IMR-90 (cell line): ENCODE measurements at regions not wholly inside any gene's neighbourhood (a gene's known extent, or its start where the extent isn't known, plus 50 kb on each side); places are given as distances from the start of the nearest gene placed in this dataset.
"Not testable (repeated sequence)": the region's sequence is repeated elsewhere in the genome, so short reads cannot be mapped to it uniquely, and the experiment has no call there.

ENCODE experiments used
- ATAC-seq: fragments of 200-7000 bp; cut with Tn5 transposase; 2 replicates; pipeline ENCODE4 v1.9.1; 2020; ENCODE audit warnings: low read depth, mild to moderate bottlenecking, moderate library complexity
- BruUV-seq: library from RNA; stranded (reverse); fragments of 400-500 nt; replicated peaks from 2 replicates; lab custom pipeline; 2021; lab: Mats Ljungman, UMichigan
- CTCF ChIA-PET: fragments of 300-600 bp; formaldehyde crosslinking; extraction: SDS; loops from one replicate; lab custom pipeline; 2021; ENCODE audit warnings: antibody characterized with exemption; lab: Yijun Ruan, JAX
- POLR2A ChIA-PET: fragments of 300-600 bp; sonication (Branson Sonifier 250); formaldehyde crosslinking; loops from one replicate; lab custom pipeline; 2022; ENCODE audit warnings: antibody characterized with exemption; ENCODE audit not compliant: unreplicated experiment; lab: Charles Lee
- DNase-seq: peaks from one replicate; pipeline ENCODE4 v3.0.0; 2013
- H2AFZ ChIP-seq: replicated peaks from 2 replicates; pipeline ENCODE3; 2013; ENCODE audit warnings: low read length, mild to moderate bottlenecking; ENCODE audit not compliant: poor library complexity
- H2AK5ac ChIP-seq: 2 replicates; pipeline ENCODE4 v1.6.1; 2013; ENCODE audit warnings: low read depth, low read length, inconsistent platforms
- H2AK9ac ChIP-seq: replicated peaks from 2 replicates; pipeline ENCODE3; 2013; ENCODE audit warnings: mild to moderate bottlenecking, low read depth, low read length, moderate library complexity; ENCODE audit not compliant: poor library complexity
- H2BK120ac ChIP-seq: 2 replicates; pipeline ENCODE4 v1.6.1; 2013; ENCODE audit warnings: low read depth, low read length, inconsistent platforms
- H2BK15ac ChIP-seq: 3 replicates; pipeline ENCODE4 v1.6.1; 2013; ENCODE audit warnings: low read depth, low read length, inconsistent platforms
- H2BK20ac ChIP-seq: 2 replicates; pipeline ENCODE4 v1.6.1; 2013; ENCODE audit warnings: low read depth, mild to moderate bottlenecking, inconsistent platforms, low read length, moderate library complexity
- H2BK5ac ChIP-seq: 2 replicates; pipeline ENCODE4 v1.6.1; 2013; ENCODE audit warnings: mild to moderate bottlenecking, low read depth, low read length, inconsistent platforms; ENCODE audit not compliant: poor library complexity, severe bottlenecking
- H3K14ac ChIP-seq: replicated peaks from 2 replicates; pipeline ENCODE4 v1.6.1; 2013; ENCODE audit warnings: low read depth, low read length, inconsistent platforms
- H3K18ac ChIP-seq: 2 replicates; pipeline ENCODE4 v1.6.1; 2013; ENCODE audit warnings: low read depth, low read length, control low read depth
- H3K23ac ChIP-seq: 2 replicates; pipeline ENCODE4 v1.6.1; 2013; ENCODE audit warnings: low read depth, low read length, inconsistent platforms
- H3K27ac ChIP-seq: 2 replicates; pipeline ENCODE4 v1.5.1; 2013; ENCODE audit warnings: mild to moderate bottlenecking, control low read depth, low read length; ENCODE audit not compliant: insufficient read depth
- H3K27me3 ChIP-seq: 2 replicates; pipeline ENCODE4 v1.6.1; 2013; ENCODE audit warnings: low read length; ENCODE audit not compliant: control insufficient read depth, insufficient read depth
- H3K36me3 ChIP-seq: 2 replicates; pipeline ENCODE4 v1.6.1; 2013; ENCODE audit warnings: low read length, mixed read lengths; ENCODE audit not compliant: control insufficient read depth, insufficient read depth
- H3K4ac ChIP-seq: 2 replicates; pipeline ENCODE4 v1.6.1; 2013; ENCODE audit warnings: low read depth, low read length, inconsistent platforms
- H3K4me1 ChIP-seq: 2 replicates; pipeline ENCODE4 v1.6.1; 2013; ENCODE audit warnings: low read length, mixed read lengths; ENCODE audit not compliant: control insufficient read depth, insufficient read depth
- H3K4me2 ChIP-seq: 2 replicates; pipeline ENCODE4 v1.6.1; 2013; ENCODE audit warnings: low read depth, mild to moderate bottlenecking, control low read depth, low read length, moderate library complexity
- H3K4me3 ChIP-seq: 2 replicates; pipeline ENCODE4 v1.5.1; 2013; ENCODE audit warnings: low read depth, mild to moderate bottlenecking, control low read depth, low read length, moderate library complexity; ENCODE audit not compliant: insufficient read depth
- H3K56ac ChIP-seq: 2 replicates; pipeline ENCODE4 v1.6.1; 2013; ENCODE audit warnings: low read length, inconsistent platforms; ENCODE audit not compliant: insufficient read depth; ENCODE audit errors: extremely low read depth
- H3K79me1 ChIP-seq, 2 experiments: 2 replicates each; pipeline ENCODE4 v1.6.1; 2013; ENCODE audit warnings: low read length in 2 of 2, inconsistent platforms in 1 of 2, low read depth in 1 of 2
- H3K9ac ChIP-seq: 2 replicates; pipeline ENCODE4 v1.6.1; 2013; ENCODE audit warnings: low read depth, low read length, control low read depth
- H3K9me1 ChIP-seq: 2 replicates; pipeline ENCODE4 v1.6.1; 2013; ENCODE audit warnings: low read length, inconsistent platforms; ENCODE audit not compliant: insufficient read depth
- H3K9me3 ChIP-seq: 2 replicates; pipeline ENCODE4 v1.6.1; 2013; ENCODE audit warnings: low read length; ENCODE audit not compliant: control insufficient read depth, insufficient read depth
- H4K20me1 ChIP-seq: 2 replicates; pipeline ENCODE4 v1.6.1; 2013; ENCODE audit warnings: low read length, inconsistent platforms; ENCODE audit not compliant: insufficient read depth
- H4K5ac ChIP-seq: 2 replicates; pipeline ENCODE4 v1.6.1; 2013; ENCODE audit warnings: mild to moderate bottlenecking, low read depth, low read length, control low read depth
- H4K8ac ChIP-seq, 2 experiments: 2 replicates each; pipeline ENCODE4 v1.6.1; 2013; ENCODE audit warnings: low read depth in 2 of 2, low read length in 2 of 2, control low read depth in 1 of 2, inconsistent platforms in 1 of 2
- H4K91ac ChIP-seq: 2 replicates; pipeline ENCODE4 v1.6.1; 2013; ENCODE audit warnings: low read depth, low read length, inconsistent platforms; ENCODE audit not compliant: insufficient read depth
- BHLHE40 ChIP-seq: fragments of 150-350 bp; IDR thresholded peaks from 2 replicates; pipeline ENCODE4 v1.6.1; 2016; ENCODE audit warnings: mild to moderate bottlenecking, low read depth, low read length
- CEBPB ChIP-seq: IDR thresholded peaks from 2 replicates; pipeline ENCODE4 v1.6.1; 2012; ENCODE audit warnings: low read depth, low read length, improper control_type of control experiment
- CHD1 ChIP-seq: IDR thresholded peaks from 2 replicates; pipeline ENCODE4 v1.6.1; 2012; ENCODE audit warnings: low read depth, low read length, improper control_type of control experiment
- FOS ChIP-seq: fragments of 150-350 bp; IDR thresholded peaks from 2 replicates; pipeline ENCODE4 v1.6.1; 2016; ENCODE audit warnings: low read depth, low read length
- NFE2L2 ChIP-seq: fragments of 150-350 bp; IDR thresholded peaks from 2 replicates; pipeline ENCODE4 v1.6.1; 2016; ENCODE audit warnings: low read depth, mild to moderate bottlenecking, low read length
- RAD21 ChIP-seq: IDR thresholded peaks from 2 replicates; pipeline ENCODE4 v1.6.1; 2012; ENCODE audit warnings: low read length, improper control_type of control experiment
- WGBS, 2 experiments: methylation state at CpG; one replicate each; pipeline versions ENCODE4 v1.1.5 to v1.1.7; 2013; ENCODE audit warnings: missing lambda C conversion rate in 2 of 2; ENCODE audit not compliant: insufficient read length in 1 of 2; ENCODE audit errors: extremely low coverage in 2 of 2; 5-methylcytosine and 5-hydroxymethylcytosine counted together
- dilution Hi-C: fragments of 300-500 bp; cut with HindIII; formaldehyde crosslinking; loops from one replicate; pipeline ENCODE4 v1.14.3; 2018; ENCODE audit warnings: low sequenced_read_pairs; ENCODE audit not compliant: unreplicated experiment
- in situ Hi-C: fragments of 300-500 bp; cut with MboI; formaldehyde crosslinking; loops from 3 replicates; pipeline ENCODE4 v1.14.3; 2019; ENCODE audit warnings: low sequenced_read_pairs, inconsistent platforms, mixed read lengths
- intact Hi-C: fragments of 100-400 bp; cut with micrococcal nuclease; formaldehyde crosslinking; loops from 2 replicates; pipeline ENCODE4 v1.10.0; 2022

GRCh38 chr7:91573405-91573804 is 307.1 kb downstream of the MTERF1 start:
- no peak overlapping the region for H2BK5ac ChIP-seq
- no peak overlapping the region for H2AFZ ChIP-seq
- no peaks in the 10 kb centered on the region for H3K79me1 ChIP-seq
- H3K23ac ChIP-seq: no peak overlapping the region
- WGBS, 2 experiments: no CpG with 5 or more reads among the region's 1 CpG
- no TSS peak for BruUV-seq
- no peak overlapping the region for H3K4me3 ChIP-seq
- H3K4me1 ChIP-seq: no peaks in the 10 kb centered on the region
- in situ Hi-C loops (no loop called here), dilution Hi-C loops (no loop called here), intact Hi-C loops (no loop called here)
- no peak overlapping the region for H2BK15ac ChIP-seq
- H4K8ac ChIP-seq: no peak overlapping the region
- no peak for TF ChIP-seq NFE2L2
- no peak for TF ChIP-seq CHD1
- no peak for TF ChIP-seq CEBPB
- no peak for TF ChIP-seq RAD21
- no peak for TF ChIP-seq BHLHE40
- no peak for TF ChIP-seq FOS
- no peak overlapping the region for H3K27ac ChIP-seq
- no peak overlapping the region for H3K4ac ChIP-seq
- H3K27me3 ChIP-seq: no peaks in the 10 kb centered on the region
- H2AK9ac ChIP-seq: no peak overlapping the region
- no peak overlapping the region for H2AK5ac ChIP-seq
- no peaks in the 10 kb centered on the region for H3K36me3 ChIP-seq
- no peaks in the 10 kb centered on the region for H3K9me3 ChIP-seq
- ATAC-seq: no peak
- POLR2A ChIA-PET: no interaction called here
- H3K9me1 ChIP-seq: no peaks in the 10 kb centered on the region
- CTCF ChIA-PET: no interaction called here
- no peak for DNase-seq
- no peak overlapping the region for H3K9ac ChIP-seq
- no peak overlapping the region for H3K56ac ChIP-seq
- H4K20me1 ChIP-seq: no peaks in the 10 kb centered on the region
- H3K4me2 ChIP-seq: no peak overlapping the region
- H2BK20ac ChIP-seq: no peak overlapping the region
- H3K14ac ChIP-seq: no peak overlapping the region
- H4K5ac ChIP-seq: no peak overlapping the region
- no peak overlapping the region for H2BK120ac ChIP-seq
- no peak overlapping the region for H3K18ac ChIP-seq
- H4K91ac ChIP-seq: no peak overlapping the region

DNA sequence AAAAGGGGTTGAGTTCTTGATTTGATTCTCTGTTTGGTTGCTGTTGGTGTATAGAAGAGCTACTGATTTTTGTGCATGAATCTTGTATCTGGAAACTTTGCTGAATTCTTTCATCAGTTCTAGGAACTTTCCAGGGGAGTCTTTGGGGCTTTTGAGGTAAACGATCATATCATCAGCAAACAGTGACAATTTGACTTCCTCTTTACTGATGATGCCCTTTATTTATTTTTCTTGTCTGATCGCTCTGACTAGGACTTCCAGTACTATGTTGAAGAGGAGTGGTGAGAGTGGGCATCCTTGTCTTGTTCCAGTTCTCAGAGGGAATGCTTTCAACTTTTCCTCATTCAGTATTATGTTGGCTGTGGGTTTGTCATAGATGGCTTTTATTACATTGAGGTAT is 304.0 kb downstream of the MTERF1 start:
- H3K4me2 ChIP-seq, intact Hi-C loops, BruUV-seq, H3K9me3 ChIP-seq, H3K27ac ChIP-seq, H3K27me3 ChIP-seq, H2AK9ac ChIP-seq, CTCF ChIA-PET, H3K56ac ChIP-seq, H2BK20ac ChIP-seq, H4K91ac ChIP-seq, H2BK120ac ChIP-seq, H2AK5ac ChIP-seq, dilution Hi-C loops, POLR2A ChIA-PET, H3K14ac ChIP-seq, H2AFZ ChIP-seq, H3K4me3 ChIP-seq, DNase-seq, H4K5ac ChIP-seq, H3K79me1 ChIP-seq, H4K8ac ChIP-seq, H3K36me3 ChIP-seq, H4K20me1 ChIP-seq, H2BK15ac ChIP-seq, in situ Hi-C loops, H3K4ac ChIP-seq, H3K23ac ChIP-seq, H3K18ac ChIP-seq, ATAC-seq, H3K4me1 ChIP-seq, H3K9ac ChIP-seq, H3K9me1 ChIP-seq, H2BK5ac ChIP-seq: not testable (repeated sequence)
- no CpG with 5 or more reads among the region's 2 CpGs for WGBS, 2 experiments
